ENCODE measurements at regions not wholly inside any gene's neighbourhood (a gene's known extent, or its start where the extent isn't known, plus 50 kb on each side); places are given as distances from the start of the nearest gene placed in this dataset.

DNA sequence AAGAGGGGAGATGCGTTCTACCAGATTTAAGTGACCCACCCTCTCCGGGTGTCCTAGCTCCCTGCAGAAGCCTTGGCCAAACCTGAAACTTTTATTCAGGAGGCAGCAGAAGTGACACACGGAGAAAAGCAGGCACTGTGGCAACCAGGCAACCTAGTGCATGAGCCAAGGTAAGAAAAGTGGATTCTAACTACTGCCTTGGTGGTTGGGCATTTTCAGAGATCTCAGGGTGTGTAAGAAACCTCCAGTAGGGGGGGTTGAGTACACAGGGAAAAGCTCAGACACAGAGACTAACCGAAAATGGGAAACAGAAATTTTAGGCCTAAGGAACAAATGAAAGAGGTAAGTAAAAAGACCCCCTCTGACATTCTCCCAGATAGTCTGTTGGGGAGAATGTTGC, 645.7 kb downstream of the ANKRD7 start:
- Histone ChIP-seq H3K9me3 (no peaks in the 10 kb centered on the region), H3K36me3 (no peaks in the 10 kb centered on the region), H3K27ac (no peak overlapping the region), H3K4me3 (no peak overlapping the region), H3K4me1 (replicated peaks) (no peaks in the 10 kb centered on the region), H3K27me3 (replicated peaks; ENCODE audit: insufficient read depth) (no peaks in the 10 kb centered on the region)
- no peak for TF ChIP-seq POLR2AphosphoS5 (IDR thresholded peaks at IDR 0.05)
- TF ChIP-seq POLR2A (IDR thresholded peaks at IDR 0.05): no peak
- TF ChIP-seq, protein P1, sequence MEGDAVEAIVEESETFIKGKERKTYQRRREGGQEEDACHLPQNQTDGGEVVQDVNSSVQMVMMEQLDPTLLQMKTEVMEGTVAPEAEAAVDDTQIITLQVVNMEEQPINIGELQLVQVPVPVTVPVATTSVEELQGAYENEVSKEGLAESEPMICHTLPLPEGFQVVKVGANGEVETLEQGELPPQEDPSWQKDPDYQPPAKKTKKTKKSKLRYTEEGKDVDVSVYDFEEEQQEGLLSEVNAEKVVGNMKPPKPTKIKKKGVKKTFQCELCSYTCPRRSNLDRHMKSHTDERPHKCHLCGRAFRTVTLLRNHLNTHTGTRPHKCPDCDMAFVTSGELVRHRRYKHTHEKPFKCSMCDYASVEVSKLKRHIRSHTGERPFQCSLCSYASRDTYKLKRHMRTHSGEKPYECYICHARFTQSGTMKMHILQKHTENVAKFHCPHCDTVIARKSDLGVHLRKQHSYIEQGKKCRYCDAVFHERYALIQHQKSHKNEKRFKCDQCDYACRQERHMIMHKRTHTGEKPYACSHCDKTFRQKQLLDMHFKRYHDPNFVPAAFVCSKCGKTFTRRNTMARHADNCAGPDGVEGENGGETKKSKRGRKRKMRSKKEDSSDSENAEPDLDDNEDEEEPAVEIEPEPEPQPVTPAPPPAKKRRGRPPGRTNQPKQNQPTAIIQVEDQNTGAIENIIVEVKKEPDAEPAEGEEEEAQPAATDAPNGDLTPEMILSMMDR (IDR thresholded peaks at IDR 0.05): no peak
- DNase-seq (ENCODE audit: low spot score): no peak
- 84% methylated on average over 4 of the region's 4 CpGs for WGBS
- intact Hi-C loops (cut with DNase I): no loop called here

DNA sequence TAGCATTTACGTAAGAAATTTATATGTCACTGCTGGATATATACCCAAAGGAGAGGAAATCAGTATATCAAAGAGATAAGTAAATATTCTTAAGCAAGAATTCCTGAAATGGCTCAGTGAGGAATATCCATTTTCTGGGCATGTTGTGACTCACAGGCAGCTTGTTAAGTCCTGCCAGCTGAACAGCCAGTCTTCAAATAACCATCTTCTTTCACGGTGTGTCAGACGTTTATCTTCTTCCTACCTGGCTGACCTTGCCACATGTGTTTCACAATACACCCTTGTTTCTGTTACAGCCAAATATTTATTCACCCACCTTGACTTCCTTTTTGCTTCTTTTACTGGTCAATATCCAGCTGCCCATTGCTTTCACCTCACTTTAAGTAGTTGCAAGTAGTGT, 648.1 kb downstream of the ANKRD7 start:
- TF ChIP-seq POLR2AphosphoS5 (IDR thresholded peaks at IDR 0.05): peak; percentile 73
- TF ChIP-seq, protein P1 (IDR thresholded peaks at IDR 0.05): no peak
- DNase-seq (ENCODE audit: low spot score): peak; percentile 74
- no peaks in the 10 kb centered on the region for H3K4me1 ChIP-seq (replicated peaks)
- WGBS: 39% methylated on average over 3 of the region's 3 CpGs
- H3K4me3 ChIP-seq: no peak overlapping the region
- H3K9me3 ChIP-seq: no peaks in the 10 kb centered on the region
- no peaks in the 10 kb centered on the region for H3K36me3 ChIP-seq
- no peak overlapping the region for H3K27ac ChIP-seq
- no peaks in the 10 kb centered on the region for H3K27me3 ChIP-seq (replicated peaks; ENCODE audit: insufficient read depth)
- intact Hi-C loops (cut with DNase I): no loop called here

DNA sequence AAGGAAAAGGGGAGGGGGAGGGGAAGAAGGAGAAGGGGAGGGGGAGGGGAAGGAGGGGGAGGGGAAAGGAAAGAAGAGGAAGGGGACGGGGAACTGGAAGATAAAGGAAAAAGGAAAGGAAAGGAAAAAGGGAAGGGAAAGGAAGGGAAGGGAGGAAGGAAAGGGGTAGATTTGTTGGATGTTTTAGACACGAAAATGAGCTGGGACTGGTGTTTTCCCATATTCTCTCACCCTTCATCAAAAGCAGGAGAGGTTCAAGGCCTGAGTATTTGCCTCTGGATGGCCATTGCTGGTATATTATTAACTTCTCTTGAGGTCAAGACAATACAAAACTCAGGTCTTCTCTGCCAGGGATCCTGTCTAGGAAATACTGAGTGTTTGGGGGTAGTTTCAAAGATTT, 652.7 kb downstream of the ANKRD7 start:
- Histone ChIP-seq H3K27me3 (replicated peaks; ENCODE audit: insufficient read depth) (no peaks in the 10 kb centered on the region), H3K4me1 (replicated peaks) (no peaks in the 10 kb centered on the region), H3K27ac (no peak overlapping the region), H3K36me3 (no peaks in the 10 kb centered on the region), H3K4me3 (no peak overlapping the region), H3K9me3 (no peaks in the 10 kb centered on the region)
- TF ChIP-seq, protein P1 (IDR thresholded peaks at IDR 0.05): no peak
- TF ChIP-seq POLR2AphosphoS5 (IDR thresholded peaks at IDR 0.05): no peak
- no peak for TF ChIP-seq POLR2A (IDR thresholded peaks at IDR 0.05)
- 90% methylated on average over 2 of the region's 2 CpGs for WGBS
- intact Hi-C loops (cut with DNase I): no loop called here
- no peak for DNase-seq (ENCODE audit: low spot score)

DNA sequence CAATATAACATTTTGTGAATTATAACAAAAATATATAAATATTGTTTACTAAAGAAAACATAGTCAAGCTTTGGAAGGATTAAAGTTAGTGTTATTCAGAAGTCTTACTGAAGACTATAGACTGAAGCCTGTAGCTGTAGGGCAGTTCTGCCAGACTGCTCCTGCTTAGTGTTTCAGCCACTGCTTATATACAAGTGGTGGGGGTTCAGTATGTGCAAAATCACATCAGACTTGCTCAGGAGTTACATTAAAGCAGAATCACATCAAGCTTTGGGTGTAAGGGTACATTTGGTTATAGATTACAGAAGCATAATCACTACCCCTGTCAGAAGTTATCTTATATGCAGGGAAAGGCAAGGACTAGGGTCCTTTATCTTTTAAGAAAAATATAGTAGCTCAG, 653.8 kb downstream of the ANKRD7 start:
- no peak overlapping the region for H3K27ac ChIP-seq
- no peak overlapping the region for H3K4me3 ChIP-seq
- TF ChIP-seq POLR2A (IDR thresholded peaks at IDR 0.05) (no peak), POLR2AphosphoS5 (IDR thresholded peaks at IDR 0.05) (no peak)
- TF ChIP-seq, protein P1 (IDR thresholded peaks at IDR 0.05): no peak
- H3K36me3 ChIP-seq: no peaks in the 10 kb centered on the region
- intact Hi-C loops (cut with DNase I): no loop called here
- H3K4me1 ChIP-seq (replicated peaks): no peaks in the 10 kb centered on the region
- no peak for DNase-seq (ENCODE audit: low spot score)
- H3K27me3 ChIP-seq (replicated peaks; ENCODE audit: insufficient read depth): no peaks in the 10 kb centered on the region
- no peaks in the 10 kb centered on the region for H3K9me3 ChIP-seq

DNA sequence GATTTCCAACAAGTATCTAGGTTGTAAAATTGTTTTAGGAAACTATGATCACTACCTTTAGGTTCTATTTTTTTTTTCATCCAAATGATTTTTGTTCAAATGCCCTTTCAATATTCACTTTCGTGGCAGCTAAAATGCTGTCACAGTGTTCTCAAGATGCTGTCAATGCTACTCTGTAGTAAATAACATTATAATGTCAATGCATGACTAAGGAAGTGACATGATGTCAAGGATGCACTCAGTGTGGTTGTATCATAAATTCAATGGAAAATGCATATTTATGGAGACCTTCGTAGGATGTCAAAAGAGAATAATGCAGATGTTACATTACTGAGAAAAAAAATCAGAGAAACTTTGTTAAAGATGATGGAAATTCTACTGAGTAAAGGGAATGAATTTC, 673.8 kb downstream of the ANKRD7 start:
- H3K36me3 ChIP-seq: no peaks in the 10 kb centered on the region
- no peak overlapping the region for H3K27ac ChIP-seq
- intact Hi-C loops (cut with DNase I): no loop called here
- TF ChIP-seq, protein P1 (IDR thresholded peaks at IDR 0.05): no peak
- TF ChIP-seq POLR2A (IDR thresholded peaks at IDR 0.05) (no peak), POLR2AphosphoS5 (IDR thresholded peaks at IDR 0.05) (no peak)
- no peak overlapping the region for H3K4me3 ChIP-seq
- no peaks in the 10 kb centered on the region for H3K4me1 ChIP-seq (replicated peaks)
- H3K9me3 ChIP-seq: no peaks in the 10 kb centered on the region
- no peak for DNase-seq (ENCODE audit: low spot score)
- H3K27me3 ChIP-seq (replicated peaks; ENCODE audit: insufficient read depth): no peaks in the 10 kb centered on the region
- 98% methylated on average over 2 of the region's 2 CpGs for WGBS
